H9 (cell line): ENCODE measurements at regions not wholly inside any gene's neighbourhood (a gene's known extent, or its start where the extent isn't known, plus 50 kb on each side); places are given as distances from the start of the nearest gene placed in this dataset.

Experiments
- DNase-seq: peaks from one replicate; pipeline ENCODE4 v3.0.0-alpha.2; 2017
- H2AFZ ChIP-seq: one replicate; pipeline ENCODE4 v1.6.1; 2013; ENCODE audit warnings: mild to moderate bottlenecking, low read length, control low read depth, moderate library complexity
- H2AK5ac ChIP-seq: 2 replicates; pipeline ENCODE4 v1.6.1; 2013; ENCODE audit warnings: low read length, control low read depth, mixed read lengths; ENCODE audit not compliant: insufficient read length
- H2BK120ac ChIP-seq: one replicate; pipeline ENCODE4 v1.6.1; 2013; ENCODE audit warnings: low read depth, mild to moderate bottlenecking, low read length, control low read depth, inconsistent platforms; ENCODE audit not compliant: poor library complexity, severe bottlenecking
- H2BK12ac ChIP-seq: 2 replicates; pipeline ENCODE4 v1.6.1; 2013; ENCODE audit warnings: low read length, control low read depth, mixed read lengths, low read depth; ENCODE audit not compliant: insufficient read length
- H2BK15ac ChIP-seq: 2 replicates; pipeline ENCODE4 v1.6.1; 2013; ENCODE audit warnings: low read depth, low read length, control low read depth
- H2BK20ac ChIP-seq: one replicate; pipeline ENCODE4 v1.6.1; 2013; ENCODE audit warnings: low read depth, mild to moderate bottlenecking, low read length, control low read depth, inconsistent platforms; ENCODE audit not compliant: poor library complexity, severe bottlenecking
- H2BK5ac ChIP-seq: 2 replicates; pipeline ENCODE4 v1.6.1; 2013; ENCODE audit warnings: low read length, control low read depth, mixed read lengths; ENCODE audit not compliant: insufficient read length
- H3K14ac ChIP-seq: 2 replicates; pipeline ENCODE4 v1.6.1; 2013; ENCODE audit warnings: low read length, control low read depth; ENCODE audit not compliant: insufficient read depth
- H3K18ac ChIP-seq: 2 replicates; pipeline ENCODE4 v1.6.1; 2013; ENCODE audit warnings: low read depth, mild to moderate bottlenecking, mixed read lengths, low read length, control low read depth; ENCODE audit not compliant: insufficient read length
- H3K23ac ChIP-seq: 2 replicates; pipeline ENCODE4 v1.6.1; 2013; ENCODE audit warnings: low read length, control low read depth, mixed read lengths, low read depth; ENCODE audit not compliant: insufficient read length
- H3K23me2 ChIP-seq: 2 replicates; pipeline ENCODE4 v1.6.1; 2013; ENCODE audit warnings: low read depth, mild to moderate bottlenecking, mixed read lengths, low read length, control low read depth; ENCODE audit not compliant: insufficient read length, poor library complexity, severe bottlenecking
- H3K27ac ChIP-seq: 2 replicates; pipeline ENCODE4 v1.5.1; 2013; ENCODE audit warnings: low read length, control low read depth, mixed read lengths, low read depth; ENCODE audit not compliant: insufficient read length
- H3K27me3 ChIP-seq: 2 replicates; pipeline ENCODE4 v1.6.1; 2013; ENCODE audit warnings: low read length, control low read depth, inconsistent platforms; ENCODE audit not compliant: insufficient read depth
- H3K4ac ChIP-seq: 2 replicates; pipeline ENCODE4 v1.6.1; 2013; ENCODE audit warnings: low read depth, mild to moderate bottlenecking, control low read depth, inconsistent platforms, low read length, moderate library complexity
- H3K4me1 ChIP-seq: 2 replicates; pipeline ENCODE4 v1.6.1; 2013; ENCODE audit warnings: low read length, control low read depth, inconsistent platforms; ENCODE audit not compliant: insufficient read depth
- H3K4me2 ChIP-seq: 2 replicates; pipeline ENCODE4 v1.6.1; 2013; ENCODE audit warnings: low read length, control low read depth, mixed read lengths; ENCODE audit not compliant: insufficient read length, insufficient read depth
- H3K56ac ChIP-seq: 2 replicates; pipeline ENCODE4 v1.6.1; 2013; ENCODE audit warnings: low read depth, mild to moderate bottlenecking, mixed read lengths, low read length, control low read depth; ENCODE audit not compliant: insufficient read length
- H3K79me1 ChIP-seq: 2 replicates; pipeline ENCODE4 v1.6.1; 2013; ENCODE audit warnings: low read depth, mild to moderate bottlenecking, moderate library complexity, low read length, control low read depth, inconsistent platforms; ENCODE audit not compliant: insufficient read depth, poor library complexity, severe bottlenecking
- H3K79me2 ChIP-seq: 2 replicates; pipeline ENCODE4 v1.6.1; 2013; ENCODE audit warnings: low read length, control low read depth, inconsistent platforms; ENCODE audit not compliant: insufficient read depth
- H3K9ac ChIP-seq: 2 replicates; pipeline ENCODE4 v1.6.1; 2013; ENCODE audit warnings: low read length, control low read depth, mixed read lengths; ENCODE audit not compliant: insufficient read length; ENCODE audit errors: extremely low read depth
- H3K9me3 ChIP-seq: one replicate; pipeline ENCODE4 v1.6.1; 2013; ENCODE audit warnings: low read depth, low read length, inconsistent platforms; ENCODE audit not compliant: control insufficient read depth
- H3T11ph ChIP-seq: one replicate; pipeline ENCODE4 v1.6.1; 2013; ENCODE audit warnings: mild to moderate bottlenecking, low read length, control low read depth, inconsistent platforms
- H4K20me1 ChIP-seq: one replicate; pipeline ENCODE4 v1.6.1; 2013; ENCODE audit not compliant: control insufficient read depth, insufficient read length, insufficient read depth
- H4K5ac ChIP-seq: 2 replicates; pipeline ENCODE4 v1.6.1; 2013; ENCODE audit warnings: low read depth, mild to moderate bottlenecking, mixed read lengths, low read length, control low read depth; ENCODE audit not compliant: insufficient read length
- H4K8ac ChIP-seq: replicated peaks from 2 replicates; pipeline ENCODE4 v1.6.1; 2013; ENCODE audit warnings: low read length, control low read depth, mixed read lengths, low read depth; ENCODE audit not compliant: insufficient read length
- H4K91ac ChIP-seq: 2 replicates; pipeline ENCODE4 v1.6.1; 2013; ENCODE audit warnings: low read depth, mild to moderate bottlenecking, moderate library complexity, mixed read lengths, low read length, control low read depth; ENCODE audit not compliant: insufficient read length
- H3K27ac Mint-ChIP-seq, 3 experiments: 2 replicates in 2 of 3; 3 replicates in 1 of 3; pipeline ENCODE4 v1.8.0; 2020 to 2021; ENCODE audit warnings: mixed read lengths in 3 of 3, mild to moderate bottlenecking in 1 of 3, moderate library complexity in 1 of 3
- H3K27me3 Mint-ChIP-seq: 2 replicates; pipeline ENCODE4 v1.8.0; 2021; ENCODE audit warnings: low read depth, mild to moderate bottlenecking, moderate library complexity, mixed read lengths
- H3K36me3 Mint-ChIP-seq, 3 experiments: 2 replicates in 2 of 3; 3 replicates in 1 of 3; pipeline ENCODE4 v1.8.0; 2020 to 2021; ENCODE audit warnings: low read depth in 3 of 3, mixed read lengths in 3 of 3; ENCODE audit not compliant: insufficient read depth in 1 of 3
- H3K4me1 Mint-ChIP-seq, 2 experiments: 2 replicates each; pipeline ENCODE4 v1.8.0; 2020; ENCODE audit warnings: mixed read lengths in 2 of 2
- H3K4me3 Mint-ChIP-seq, 2 experiments: 2 replicates in 1 of 2; 3 replicates in 1 of 2; pipeline ENCODE4 v1.8.0; 2020 to 2021; ENCODE audit warnings: mild to moderate bottlenecking in 2 of 2, mixed read lengths in 2 of 2, moderate library complexity in 1 of 2
- H3K9me3 Mint-ChIP-seq, 2 experiments: 2 replicates in 1 of 2; 3 replicates in 1 of 2; pipeline ENCODE4 v1.8.0; 2020; ENCODE audit warnings: mild to moderate bottlenecking in 2 of 2, mixed read lengths in 2 of 2, moderate library complexity in 1 of 2
- CTCF ChIP-seq: fragments of 200-600 bp; sonication (generic); conservative IDR thresholded peaks from 3 replicates; pipeline ENCODE4 v1.8.0; 2021; ENCODE audit warnings: antibody characterized with exemption, mild to moderate bottlenecking
- WGBS: extraction: QIAGEN DNeasy Blood & Tissue Kit; methylation state at CpG from one replicate; pipeline ENCODE4 v1.1.7; 2013; ENCODE audit warnings: missing lambda C conversion rate, low lambda C conversion rate, mixed read lengths; ENCODE audit not compliant: insufficient read length; ENCODE audit errors: extremely low coverage; 5-methylcytosine and 5-hydroxymethylcytosine counted together

- no peaks in the 10 kb centered on the region for H3K9me3 ChIP-seq
- no peaks in the 10 kb centered on the region for H3K27me3 ChIP-seq
Measured at GRCh38 chr5:159588941-159589340, 258.7 kb upstream of the IL12B start.

More at GRCh38 chr5:159588941-159589340, 258.7 kb upstream of the IL12B start:
- no CpG with 5 or more reads among the region's 6 CpGs for WGBS
- Mint-ChIP-seq H3K27me3 (peaks cover 2% of the 10 kb centered on the region; the same call in 1 of the 2 replicates), H3K4me1 (peaks cover 3% of the 10 kb centered on the region in 2 experiments; a peak in 3 of 4 replicates), H3K36me3 (no peaks in the 10 kb centered on the region), H3K4me3 (no peak overlapping the region), H3K9me3 (peaks cover 0 to under 1% of the 10 kb centered on the region in 2 experiments; a peak in 2 of 5 replicates), H3K27ac (no peak overlapping the region)
- Histone ChIP-seq H3K23me2 (no peaks in the 10 kb centered on the region), H3K9ac (no peak overlapping the region), H3K56ac (no peak overlapping the region), H3K79me1 (no peaks in the 10 kb centered on the region), H2BK12ac (no peak overlapping the region), H2BK20ac (no peak overlapping the region), H3K14ac (no peak overlapping the region), H3K4me1 (no peaks in the 10 kb centered on the region), H2AK5ac (no peak overlapping the region), H3K27ac (no peak overlapping the region), H3K79me2 (no peaks in the 10 kb centered on the region), H2BK5ac (no peak overlapping the region), H2BK15ac (no peak overlapping the region), H3K23ac (no peak overlapping the region), H4K91ac (no peak overlapping the region), H3K4me2 (no peak overlapping the region), H4K20me1 (no peaks in the 10 kb centered on the region), H2BK120ac (no peak overlapping the region), H3K18ac (no peak overlapping the region), H3K4ac (no peak overlapping the region), H4K5ac (no peak overlapping the region), H2AFZ (no peak overlapping the region), H4K8ac (no peak overlapping the region), H3T11ph (no peak overlapping the region)
- TF ChIP-seq CTCF: no peak
- no peak for DNase-seq
